HG02763 (cell line): ENCODE measurements at regions not wholly inside any gene's neighbourhood (a gene's known extent, or its start where the extent isn't known, plus 50 kb on each side); places are given as distances from the start of the nearest gene placed in this dataset.
"Not testable (repeated sequence)": the region's sequence is repeated elsewhere in the genome, so short reads cannot be mapped to it uniquely, and the experiment has no call there.

Experiments used
- ATAC-seq: cut with Tn5 transposase; IDR thresholded peaks from one replicate; pipeline ENCODE4 v1.9.1; 2021; ENCODE audit warnings: mild to moderate bottlenecking, moderate library complexity; ENCODE audit not compliant: unreplicated experiment

GRCh38 chr18:54662986-54663385 lies 71.9 kb downstream of the DYNAP start:
- ATAC-seq: no peak

- not testable (repeated sequence) for ATAC-seq
These were observed 78.7 kb downstream of the DYNAP start for GRCh38 chr18:54669701-54670100.

GRCh38 chr18:54671291-54671881 lies 80.3 kb downstream of the DYNAP start:
- no peak for ATAC-seq

- no peak for ATAC-seq
These were observed 81.1 kb downstream of the DYNAP start for GRCh38 chr18:54672109-54672508.

GRCh38 chr18:54672846-54673475 lies 81.9 kb downstream of the DYNAP start:
- no peak for ATAC-seq

- ATAC-seq: no peak
These were observed 82.9 kb downstream of the DYNAP start for GRCh38 chr18:54673936-54674335.

GRCh38 chr18:54675076-54675475 lies 84.0 kb downstream of the DYNAP start:
- no peak for ATAC-seq

GRCh38 chr18:54679318-54680149 lies 88.5 kb downstream of the DYNAP start:
- peak; percentile 65 for ATAC-seq

GRCh38 chr18:54684784-54685183 lies 93.7 kb downstream of the DYNAP start:
- no peak for ATAC-seq

GRCh38 chr18:54689319-54689718 lies 98.3 kb downstream of the DYNAP start:
- no peak for ATAC-seq

GRCh38 chr18:54690198-54690597 lies 99.2 kb downstream of the DYNAP start:
- no peak for ATAC-seq

- ATAC-seq: no peak
These were observed 101.4 kb downstream of the DYNAP start for GRCh38 chr18:54692463-54692862.

- ATAC-seq: no peak
These were observed 105.7 kb downstream of the DYNAP start for GRCh38 chr18:54696616-54697293.

GRCh38 chr18:54700580-54700979 lies 109.5 kb downstream of the DYNAP start:
- no peak for ATAC-seq

GRCh38 chr18:54702686-54703085 lies 111.6 kb downstream of the DYNAP start:
- ATAC-seq: no peak

- no peak for ATAC-seq
These were observed 118.0 kb upstream of the RAB27B start for GRCh38 chr18:54710074-54710899.

- ATAC-seq: no peak
These were observed 117.4 kb upstream of the RAB27B start for GRCh38 chr18:54710900-54711281.

- no peak for ATAC-seq
These were observed 116.0 kb upstream of the RAB27B start for GRCh38 chr18:54712306-54712705.

GRCh38 chr18:54712758-54713157 lies 115.5 kb upstream of the RAB27B start:
- no peak for ATAC-seq

- no peak for ATAC-seq
These were observed 114.9 kb upstream of the RAB27B start for GRCh38 chr18:54713386-54713785.

GRCh38 chr18:54714851-54715250 lies 113.4 kb upstream of the RAB27B start:
- no peak for ATAC-seq
